ENCODE measurements at regions not wholly inside any gene's neighbourhood (a gene's known extent, or its start where the extent isn't known, plus 50 kb on each side); places are given as distances from the start of the nearest gene placed in this dataset.

GRCh38 chr10:52865213-52865612, 92.6 kb upstream of the MBL2 start:
- DNase-seq, result no peak

- DNase-seq, result peak; percentile 51
Observed at GRCh38 chr10:52864201-52865106, 91.9 kb upstream of the MBL2 start.

GRCh38 chr10:52858722-52859121, 86.1 kb upstream of the MBL2 start:
- DNase-seq, result no peak

- DNase-seq, result no peak
Observed at GRCh38 chr10:52855546-52856325, 83.2 kb upstream of the MBL2 start.

- DNase-seq, result no peak
Observed at GRCh38 chr10:52853704-52854103, 81.1 kb upstream of the MBL2 start.

- no peak for DNase-seq
Observed at GRCh38 chr10:52836816-52837215, 64.2 kb upstream of the MBL2 start.

Data from right forelimb (tissue), 1 donor.